ENCODE measurements at regions not wholly inside any gene's neighbourhood (a gene's known extent, or its start where the extent isn't known, plus 50 kb on each side); places are given as distances from the start of the nearest gene placed in this dataset.

DNA sequence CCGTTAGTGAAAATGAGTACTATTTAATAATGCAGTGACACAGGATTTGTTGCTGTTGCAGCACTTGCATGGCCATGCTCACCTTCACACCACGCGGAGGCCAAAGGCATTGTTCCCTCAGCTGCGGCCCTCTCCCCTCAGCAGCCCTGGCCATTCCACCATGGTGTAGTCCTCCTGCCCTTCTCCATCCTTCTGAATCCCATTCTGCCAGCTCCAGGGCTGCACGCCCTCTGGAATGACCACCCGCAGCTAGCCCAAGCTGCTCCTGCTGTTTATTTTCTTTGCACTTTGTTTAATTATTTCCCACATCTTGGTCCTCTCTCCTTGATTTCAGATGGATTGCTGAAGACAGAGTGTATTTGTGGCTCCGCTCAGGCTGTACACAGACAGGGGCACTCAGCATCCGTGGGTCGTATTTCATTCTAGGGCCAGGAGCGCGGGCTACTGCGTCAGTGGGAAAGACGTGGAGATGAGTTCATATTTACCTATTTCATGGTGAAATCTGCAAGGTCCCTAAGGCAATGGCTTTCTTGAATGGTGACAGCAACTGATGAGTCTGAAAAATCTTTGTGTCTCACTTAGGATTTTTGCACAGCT lies 81.4 kb upstream of the DUSP22 start:
- DNase-seq: no peak

DNA sequence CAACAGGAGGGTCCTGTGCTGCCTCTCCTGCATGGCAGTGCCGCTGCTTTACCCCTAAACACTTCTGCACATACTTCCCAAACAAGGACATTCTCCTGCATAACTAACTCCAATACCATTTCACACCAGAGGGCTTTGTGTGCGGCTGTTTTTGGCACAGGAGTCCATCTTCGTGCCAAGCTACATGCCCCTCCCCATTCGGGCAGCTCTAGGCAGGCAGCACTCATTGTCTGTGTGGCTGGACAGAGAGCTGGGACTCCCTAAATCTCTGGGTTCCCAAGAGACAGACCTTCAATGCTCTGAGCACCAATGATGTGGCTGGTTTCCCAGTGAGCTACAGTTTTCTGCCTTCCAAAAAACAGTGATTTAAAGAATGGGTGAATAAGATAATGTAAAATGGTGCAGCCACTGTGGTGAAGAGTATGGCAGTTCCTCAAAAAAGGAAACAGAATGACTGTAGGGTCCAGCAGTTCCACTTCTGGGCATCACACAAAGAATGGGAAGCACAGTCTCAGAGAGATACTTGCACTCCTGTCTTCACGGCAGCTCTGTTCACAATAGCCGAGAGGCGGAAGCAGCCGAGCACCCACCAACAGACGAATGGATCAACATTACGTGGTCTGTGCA lies 80.3 kb upstream of the DUSP22 start:
- DNase-seq: no peak

DNA sequence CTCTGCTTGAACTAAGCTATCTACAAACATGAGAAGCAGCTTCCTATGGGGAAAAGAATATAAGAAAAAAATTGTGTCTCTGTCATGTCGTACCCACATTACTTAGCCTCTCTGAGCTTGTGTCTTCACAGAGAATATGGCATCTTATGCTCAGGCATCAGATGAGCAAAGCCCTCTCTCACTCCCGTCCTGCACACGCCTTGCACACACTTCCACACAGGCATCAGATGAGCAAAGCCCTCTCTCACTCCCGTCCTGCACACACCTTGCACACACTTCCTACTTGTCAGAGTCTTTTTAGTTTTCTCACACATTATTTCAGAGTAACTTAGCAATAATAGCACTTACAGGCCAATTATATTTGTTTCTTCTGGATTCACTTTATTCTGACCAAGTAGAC lies 79.0 kb upstream of the DUSP22 start:
- DNase-seq: no peak

DNA sequence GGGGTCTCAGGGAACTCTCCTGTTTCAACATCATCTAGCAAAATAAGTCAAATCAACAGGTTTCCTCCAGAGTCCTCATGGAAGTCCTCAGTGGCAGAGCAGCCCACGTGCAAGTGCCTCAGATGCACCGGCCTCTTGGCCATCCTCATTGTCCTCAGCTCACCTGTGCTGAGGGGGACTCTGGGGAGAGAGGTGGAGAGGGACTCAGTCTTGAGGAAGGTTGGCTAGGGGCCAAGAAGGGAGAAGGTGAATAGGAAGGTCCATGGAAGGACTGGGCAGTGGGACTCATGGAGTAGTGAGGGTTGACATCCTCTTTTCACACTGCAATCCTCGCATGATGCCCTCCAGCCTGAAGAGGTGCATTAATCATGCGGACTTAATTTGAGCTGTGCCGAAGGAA lies 77.9 kb upstream of the DUSP22 start:
- no peak for DNase-seq

DNA sequence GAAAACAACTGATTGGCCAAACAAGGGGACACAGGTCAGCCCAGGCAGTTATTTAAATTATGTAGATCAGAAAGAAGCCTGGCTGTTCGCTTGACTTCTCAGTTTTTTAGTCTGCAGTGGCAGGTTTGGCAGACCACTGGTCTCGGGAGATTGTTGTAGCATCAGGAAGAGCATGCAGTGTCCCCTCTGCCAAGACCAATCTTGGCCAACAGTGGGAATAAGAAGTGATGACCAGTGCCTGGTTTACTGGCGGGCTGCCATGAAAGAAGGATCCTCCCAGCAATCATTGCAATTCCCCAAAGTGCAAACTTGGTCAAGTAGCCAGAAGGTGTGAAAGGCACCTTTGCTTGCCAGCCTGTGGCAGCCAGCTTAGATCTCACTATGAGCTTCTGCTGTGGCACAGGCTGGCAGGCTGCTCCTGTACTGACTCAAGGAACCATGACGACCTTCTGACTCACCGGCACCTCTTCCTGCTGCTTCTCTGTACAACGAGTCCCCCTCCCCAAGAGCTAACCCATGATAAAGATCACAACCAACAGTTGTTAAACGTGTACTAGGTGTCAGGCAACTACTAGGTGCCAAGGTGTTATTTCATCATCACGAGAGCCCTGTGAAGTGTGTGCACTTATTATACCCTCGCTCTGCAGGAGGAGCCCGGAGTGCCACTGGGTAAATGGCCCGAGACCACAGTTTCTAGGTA lies 76.8 kb upstream of the DUSP22 start:
- DNase-seq: no peak

DNA sequence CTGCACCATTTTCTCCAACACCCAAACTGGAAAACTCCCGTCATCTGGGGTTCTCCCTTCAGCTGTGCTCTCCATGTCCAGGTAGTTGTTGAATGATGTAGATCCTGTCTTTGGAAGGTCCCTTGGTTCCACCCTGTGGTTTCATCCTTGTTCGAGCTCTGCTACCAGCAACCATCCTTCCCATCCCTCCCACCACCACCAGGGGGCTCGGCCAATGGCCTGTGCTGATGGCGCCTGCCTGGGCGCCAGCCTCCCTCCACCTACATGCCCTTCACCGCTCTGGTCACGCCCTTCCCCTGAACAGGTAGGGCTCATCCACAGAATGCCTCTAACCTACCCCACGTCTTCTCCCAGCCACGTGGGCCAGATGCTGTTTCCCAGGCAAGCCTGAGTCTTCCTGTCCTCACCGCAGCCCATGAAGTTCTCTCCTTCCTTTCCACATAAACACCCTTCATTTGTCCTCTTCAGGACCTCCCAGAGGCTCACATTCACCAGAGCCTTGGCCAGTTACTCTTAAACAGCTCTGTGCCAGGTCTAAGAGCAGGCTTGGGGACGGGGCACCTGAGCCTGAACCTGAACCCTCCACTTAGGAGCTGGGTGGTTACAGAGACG lies 75.1 kb upstream of the DUSP22 start:
- no peak for DNase-seq

DNA sequence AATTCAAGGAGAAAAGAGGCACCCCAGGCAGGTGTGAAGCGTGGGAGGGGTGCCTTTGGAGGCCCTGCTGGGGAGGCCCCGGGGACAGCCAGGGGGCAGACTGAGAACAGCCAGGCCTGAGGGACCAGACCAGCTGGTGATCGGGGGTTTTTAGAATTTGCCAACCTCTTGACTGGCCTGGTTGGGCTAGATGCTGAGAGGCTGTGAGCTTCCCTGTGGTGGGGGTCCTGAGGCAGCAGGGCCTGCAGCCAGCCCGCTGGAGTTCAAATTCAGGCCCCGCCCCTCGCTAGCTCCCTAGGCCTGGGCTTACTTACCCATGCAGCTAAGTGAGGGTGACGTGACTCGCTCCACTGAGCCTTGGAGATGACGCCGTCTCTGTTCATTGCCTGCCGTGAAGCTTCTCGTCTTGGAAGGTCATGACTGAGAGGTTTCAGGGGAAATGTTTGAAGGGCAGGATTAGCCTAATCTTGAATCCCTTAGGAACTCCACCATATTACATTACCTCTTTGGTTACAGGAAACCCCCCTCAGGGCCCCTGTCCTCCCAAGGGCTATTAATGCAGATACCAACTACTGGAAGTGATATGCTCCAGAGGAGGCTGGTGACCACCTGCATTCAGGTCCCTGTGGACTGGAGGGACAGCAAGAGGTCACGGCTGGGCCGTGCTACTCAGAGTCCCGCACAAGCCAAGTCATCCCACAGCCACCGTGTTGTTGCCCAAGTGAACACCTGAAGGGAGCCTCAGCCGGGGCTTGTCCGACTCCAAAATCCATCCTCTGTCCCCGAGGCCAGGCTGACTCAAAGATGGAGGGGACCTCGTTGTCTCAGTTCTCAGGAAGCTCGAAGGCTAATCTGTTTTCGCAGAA lies 73.9 kb upstream of the DUSP22 start:
- DNase-seq: no peak

DNA sequence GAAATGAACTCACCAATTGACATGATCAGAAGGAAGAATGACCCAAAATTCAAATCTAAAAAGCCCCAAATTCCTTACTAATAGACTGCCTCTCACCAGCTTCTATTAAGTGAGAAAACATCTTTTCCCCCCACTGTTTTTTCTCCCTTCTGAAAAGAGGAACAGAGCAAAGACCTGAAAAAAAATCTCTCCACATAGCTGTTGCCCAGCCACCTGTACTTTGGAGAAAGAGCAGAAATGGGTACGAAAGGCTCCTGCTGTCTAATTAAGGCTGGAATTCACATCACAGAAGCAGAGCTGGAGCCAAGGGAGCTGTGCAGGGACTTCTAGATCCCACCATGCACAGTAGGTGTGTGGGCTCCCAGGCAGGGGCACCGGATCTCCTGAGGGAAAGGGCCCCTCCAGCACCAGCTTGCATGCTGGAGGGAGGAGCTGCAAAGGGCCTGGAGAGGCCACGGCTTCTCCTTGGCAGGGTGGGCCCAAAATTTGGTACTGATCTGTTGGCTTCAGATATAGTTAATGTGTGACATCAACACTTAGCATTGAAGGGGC lies 73.2 kb upstream of the DUSP22 start:
- no peak for DNase-seq

DNA sequence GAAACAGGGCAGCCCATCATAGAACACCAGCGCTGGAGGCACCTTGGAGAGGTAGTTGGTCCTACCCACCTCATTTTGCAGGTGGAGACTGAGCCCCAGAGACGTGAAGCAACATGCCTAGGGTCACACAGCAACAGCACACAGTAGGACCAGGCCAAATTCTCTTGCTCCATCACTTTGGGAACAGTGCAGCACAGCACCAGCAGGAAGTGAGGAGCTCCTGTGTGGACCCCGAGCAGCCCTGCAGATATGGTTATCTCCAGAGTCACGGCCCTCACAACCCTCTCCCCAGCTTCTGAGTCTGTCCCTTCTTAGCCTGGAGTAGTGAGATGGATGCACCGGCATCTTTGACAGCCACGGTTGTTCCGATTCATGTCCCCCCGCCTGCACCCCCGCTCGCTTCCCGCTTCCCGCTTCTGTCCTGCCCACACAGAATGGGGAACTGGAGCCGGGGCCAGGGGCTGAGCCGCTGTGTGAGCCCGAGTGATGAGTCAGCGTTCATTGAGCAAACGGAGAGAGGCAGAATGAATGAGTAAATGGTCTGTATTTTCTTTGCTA lies 72.6 kb upstream of the DUSP22 start:
- DNase-seq: no peak

DNA sequence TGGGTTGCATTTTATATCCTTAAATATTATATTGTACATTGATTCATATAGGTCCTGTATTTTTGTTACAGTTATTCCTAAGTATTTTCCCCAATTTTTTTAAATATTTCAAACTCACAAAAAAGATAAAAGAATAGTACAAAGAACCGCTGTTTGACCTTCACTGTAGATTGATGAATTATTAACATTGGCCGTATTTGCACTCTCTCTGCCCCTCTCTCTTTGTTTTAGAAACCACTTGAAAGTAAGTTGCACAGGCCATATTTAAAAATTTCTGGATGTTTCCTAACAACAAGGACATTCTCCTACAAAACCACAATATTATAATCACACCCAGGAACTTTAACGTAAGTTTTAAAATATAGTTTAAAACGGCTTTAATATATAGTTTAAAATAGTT lies 72.0 kb upstream of the DUSP22 start:
- no peak for DNase-seq

DNA sequence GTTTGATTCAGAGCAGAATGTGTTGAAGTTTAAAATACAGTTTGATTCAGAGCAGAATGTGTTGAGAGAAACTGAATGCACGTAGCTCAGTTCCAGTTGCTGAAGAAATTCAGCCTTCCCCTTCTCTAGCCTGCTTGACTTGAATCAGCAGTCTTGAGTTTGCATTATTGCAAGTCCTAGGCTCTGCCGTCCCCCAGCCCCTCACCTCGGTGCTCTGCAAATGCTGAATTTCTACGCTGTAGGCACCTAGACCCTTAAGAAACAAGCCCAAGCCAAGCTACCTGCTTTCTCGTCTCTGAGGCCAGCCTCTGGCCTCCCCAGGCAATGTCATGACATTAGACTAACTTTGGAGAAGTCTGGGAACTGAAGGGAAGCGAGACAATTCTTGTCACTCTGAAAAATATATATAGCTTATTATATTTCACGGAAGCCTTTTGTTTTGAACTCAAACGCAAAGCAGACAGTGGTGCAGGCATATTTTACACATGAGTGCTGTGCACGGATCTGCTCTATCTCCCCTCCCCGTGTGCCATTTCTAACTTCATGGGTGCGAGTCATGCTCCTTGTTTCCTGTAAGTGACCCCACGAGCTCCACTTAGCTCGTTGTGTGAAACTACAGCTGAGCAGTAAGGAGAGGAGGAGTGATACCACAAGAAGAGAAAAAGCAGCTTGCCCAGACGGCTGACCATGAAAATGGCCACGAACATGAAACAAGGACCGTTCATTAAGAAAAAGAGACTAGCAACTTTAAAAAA lies 71.4 kb upstream of the DUSP22 start:
- no peak for DNase-seq

DNA sequence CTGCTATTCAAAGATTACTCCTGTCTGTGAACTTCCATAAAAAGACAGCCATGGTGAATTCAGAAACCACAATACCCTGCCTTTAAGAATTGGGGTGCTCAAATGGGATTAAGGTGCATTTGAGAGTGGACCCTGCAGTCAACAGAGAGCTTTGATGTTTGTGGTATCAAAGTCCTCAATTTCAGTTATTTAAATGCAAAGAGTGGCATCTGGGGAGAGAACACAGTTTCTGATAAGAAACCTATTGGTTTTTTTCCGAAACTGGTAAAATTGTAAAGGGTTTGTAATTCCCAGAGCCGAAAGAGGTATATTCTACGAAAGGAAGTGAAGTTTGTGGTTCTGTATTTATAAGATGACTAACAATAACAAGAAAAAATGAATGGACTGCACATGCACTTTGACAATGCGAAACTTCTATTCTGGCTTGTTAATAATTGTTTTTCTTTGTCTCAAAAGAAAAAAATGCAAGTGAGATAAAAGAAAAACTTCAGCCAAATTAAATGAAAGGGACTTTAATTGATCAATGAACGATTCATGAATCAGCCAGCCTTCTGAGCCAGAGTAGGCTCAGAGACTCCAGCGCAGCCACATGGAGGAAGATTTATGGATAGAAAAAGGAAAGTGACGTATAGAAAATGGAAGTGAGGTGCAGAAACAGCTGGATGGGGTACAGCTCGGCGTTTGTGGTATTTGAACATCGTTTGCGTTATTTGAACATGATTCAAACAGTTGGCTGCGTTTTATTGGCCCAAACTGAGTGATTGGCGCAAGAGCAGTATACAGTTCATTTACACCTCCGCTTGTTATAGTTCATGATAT lies 70.5 kb upstream of the DUSP22 start:
- no peak for DNase-seq

DNA sequence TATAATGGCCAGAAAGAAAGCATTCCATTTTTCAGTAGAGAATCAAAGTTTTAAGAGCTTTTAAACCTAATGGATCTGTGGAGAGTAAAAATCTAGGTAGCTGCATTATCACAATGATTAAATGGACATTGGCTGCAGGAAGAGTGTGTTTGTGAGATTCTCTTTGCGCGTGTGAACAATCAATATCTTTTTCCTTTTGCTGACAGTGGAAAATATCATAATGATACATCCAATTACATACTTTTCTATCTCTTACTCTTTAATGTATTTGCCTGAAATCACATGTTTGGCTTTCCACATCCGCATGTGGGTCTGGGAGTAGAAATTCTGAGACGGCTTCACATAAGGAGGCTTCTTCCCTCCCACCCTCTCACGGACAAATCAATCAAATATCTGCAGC lies 69.8 kb upstream of the DUSP22 start:
- no peak for DNase-seq

DNA sequence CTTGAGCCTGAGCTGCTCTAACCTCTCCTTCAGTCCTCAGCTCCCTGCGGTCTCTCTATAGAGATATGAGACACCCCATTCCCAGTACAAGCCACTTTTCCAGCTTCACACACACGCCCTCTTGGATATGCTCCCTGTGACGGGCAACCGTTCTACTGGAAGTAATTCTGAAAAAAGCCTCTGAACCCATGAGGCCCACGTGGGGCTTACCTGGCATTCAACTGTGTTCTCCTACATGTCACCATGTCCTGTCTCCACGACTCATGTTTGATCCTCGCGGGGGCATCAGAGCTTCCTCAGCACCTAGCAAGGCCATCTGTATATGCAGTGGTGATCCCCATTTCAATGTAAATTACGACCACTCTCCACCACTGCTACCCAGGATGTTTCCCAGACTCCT lies 69.2 kb upstream of the DUSP22 start:
- no peak for DNase-seq

DNA sequence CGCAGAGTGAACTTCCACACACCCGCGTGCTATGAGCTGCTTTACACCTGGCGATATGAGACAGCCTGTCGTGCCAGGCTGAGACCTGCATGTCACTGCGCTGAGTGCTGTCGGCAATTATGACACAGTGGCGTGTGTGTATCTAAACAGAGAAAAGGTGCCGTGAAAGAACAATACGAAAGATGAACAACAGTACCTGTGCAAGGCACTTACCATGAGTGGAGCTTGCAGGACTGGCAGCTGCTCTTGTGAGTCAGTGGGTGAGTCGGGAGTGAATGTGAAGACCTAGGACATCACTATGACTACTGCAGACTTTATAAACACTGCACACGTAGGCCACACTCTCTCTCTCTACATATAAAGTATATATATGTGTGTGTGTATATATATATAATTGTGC lies 68.5 kb upstream of the DUSP22 start:
- no peak for DNase-seq

DNA sequence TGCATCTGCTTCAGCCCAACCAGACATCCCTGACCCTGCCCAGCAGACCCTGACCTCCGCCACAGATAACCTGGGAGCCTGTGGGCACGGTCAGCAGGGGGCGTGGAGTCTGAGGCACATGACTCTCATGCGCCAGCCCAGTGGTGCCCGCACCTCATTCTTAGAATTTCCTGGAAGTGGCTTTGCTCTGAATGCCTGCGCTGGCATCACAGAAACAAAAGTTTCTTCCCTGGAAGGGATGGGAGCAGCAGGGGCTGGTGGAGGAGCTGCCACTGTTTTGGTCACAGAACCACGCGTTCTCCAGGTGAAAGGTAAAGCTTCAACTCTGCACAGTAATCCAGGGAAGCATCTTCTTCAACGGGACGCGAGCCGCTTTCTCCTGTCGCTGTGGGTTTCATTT lies 67.9 kb upstream of the DUSP22 start:
- DNase-seq: no peak

DNA sequence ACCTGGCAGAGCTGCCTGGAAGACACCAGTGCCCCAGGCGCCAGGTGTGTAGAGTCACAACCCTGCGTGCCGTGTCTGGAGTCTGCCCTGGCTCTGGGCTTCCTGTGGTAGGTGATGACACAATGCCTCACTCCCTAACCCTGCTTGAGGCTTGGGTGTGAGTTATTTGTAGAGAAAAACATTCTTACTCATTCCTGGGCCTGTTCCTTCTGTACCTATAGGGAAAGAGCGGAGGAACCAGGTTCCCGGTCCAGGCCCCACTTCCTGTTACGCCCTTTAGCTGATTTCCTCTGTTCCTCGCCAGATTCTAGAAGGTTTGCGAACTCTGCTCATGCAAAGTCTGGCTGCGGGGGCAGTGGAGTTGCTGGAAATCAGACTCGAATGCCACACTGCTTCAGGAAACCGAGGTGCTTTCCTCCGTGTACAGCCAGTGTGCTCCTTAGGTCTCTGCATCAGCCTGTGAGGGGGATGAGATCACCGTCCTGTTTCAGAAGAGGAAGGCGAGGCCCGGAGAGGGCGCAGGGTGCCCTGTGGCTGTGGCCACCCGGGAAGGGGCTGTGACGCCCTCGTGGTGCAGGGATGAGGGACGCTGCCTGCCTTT lies 67.1 kb upstream of the DUSP22 start:
- DNase-seq: no peak

DNA sequence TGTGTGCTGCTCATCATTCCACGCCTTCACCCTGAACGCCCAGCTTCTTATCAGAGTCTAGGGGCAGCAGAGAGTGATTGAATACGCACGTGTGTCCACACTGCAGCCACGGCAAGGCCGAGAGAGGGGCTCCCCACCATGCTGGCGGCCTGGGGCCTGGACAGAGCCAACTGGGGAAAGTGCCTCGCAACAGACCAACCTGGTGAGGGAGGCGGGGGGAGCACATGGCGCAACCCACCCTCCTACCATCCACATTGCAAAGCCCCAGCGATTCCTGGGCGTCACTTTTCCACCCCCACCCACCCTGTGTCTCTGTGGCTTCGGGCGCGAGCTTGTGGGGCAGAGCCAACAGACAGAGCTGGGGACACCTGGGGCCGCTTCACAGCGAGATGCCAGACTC lies 66.4 kb upstream of the DUSP22 start:
- DNase-seq: no peak

DNA sequence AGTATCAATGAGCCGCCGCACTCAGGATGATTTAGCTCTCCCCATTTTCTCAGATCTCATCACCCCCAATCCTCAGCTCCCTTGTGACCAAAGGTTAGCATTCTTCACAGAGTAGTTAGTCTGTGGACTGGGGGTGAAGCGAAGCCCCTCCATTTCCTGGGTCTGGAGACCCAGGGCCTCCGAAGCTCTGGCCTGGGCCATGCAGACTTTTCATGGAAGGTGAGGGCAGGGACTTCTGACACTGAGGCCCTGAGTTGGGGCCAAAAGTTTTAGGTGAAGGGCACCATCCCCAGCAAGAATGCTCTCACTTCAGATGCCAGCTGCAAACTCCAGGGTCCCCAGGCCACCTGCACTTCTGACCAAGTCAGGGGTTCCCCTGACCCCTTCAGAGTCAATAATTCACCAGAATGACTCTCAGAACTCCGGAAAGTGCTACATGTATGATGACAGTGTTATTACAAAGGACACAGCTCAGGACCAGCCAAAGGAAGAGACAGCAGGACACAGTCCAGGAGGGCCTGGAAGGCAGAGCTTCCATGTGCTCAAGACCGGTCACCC lies 65.7 kb upstream of the DUSP22 start:
- no peak for DNase-seq
